Liver (tissue), 8 donors: ENCODE measurements at regions not wholly inside any gene's neighbourhood (a gene's known extent, or its start where the extent isn't known, plus 50 kb on each side); places are given as distances from the start of the nearest gene placed in this dataset.

Experiments used
- DNase-seq: peaks from one replicate; pipeline ENCODE4 v3.0.0-alpha.2; 2017; ENCODE audit warnings: low spot score
- H3K27ac ChIP-seq, 2 donors: one replicate each; pipeline ENCODE4 v1.7.0; 2013; ENCODE audit warnings: inconsistent platforms in 2 of 2, low read length in 2 of 2, control low read depth in 1 of 2, low read depth in 1 of 2, mild to moderate bottlenecking in 1 of 2
- H3K27me3 ChIP-seq, 4 donors: one replicate each; pipeline versions ENCODE4 v1.6.1 to v1.7.0; 2013; ENCODE audit warnings: low read length in 3 of 4, inconsistent platforms in 1 of 4, mild to moderate bottlenecking in 1 of 4, moderate library complexity in 1 of 4; ENCODE audit not compliant: control insufficient read depth in 4 of 4, insufficient read depth in 4 of 4
- H3K36me3 ChIP-seq, 4 donors: one replicate each; pipeline versions ENCODE4 v1.6.1 to v1.7.0; 2013; ENCODE audit warnings: low read length in 3 of 4, mild to moderate bottlenecking in 3 of 4, low read depth in 1 of 4, moderate library complexity in 1 of 4; ENCODE audit not compliant: control insufficient read depth in 4 of 4, insufficient read depth in 3 of 4
- H3K4me1 ChIP-seq, 4 donors: one replicate each; pipeline versions ENCODE4 v1.6.1 to v1.7.0; 2013; ENCODE audit warnings: low read length in 3 of 4, mild to moderate bottlenecking in 3 of 4, moderate library complexity in 1 of 4; ENCODE audit not compliant: control insufficient read depth in 4 of 4, insufficient read depth in 4 of 4
- H3K4me3 ChIP-seq, 3 donors: one replicate each; pipeline versions ENCODE4 v1.6.1 to v1.7.0; 2013; ENCODE audit warnings: low read length in 3 of 3, control low read depth in 1 of 3, low read depth in 1 of 3, mild to moderate bottlenecking in 1 of 3
- H3K9ac ChIP-seq, 2 donors: one replicate each; pipeline ENCODE4 v1.7.0; 2013; ENCODE audit warnings: low read length in 2 of 2, mild to moderate bottlenecking in 2 of 2, moderate library complexity in 2 of 2, control low read depth in 1 of 2, low read depth in 1 of 2
- H3K9me3 ChIP-seq, 4 donors: one replicate each; pipeline versions ENCODE4 v1.6.1 to v1.7.0; 2013; ENCODE audit warnings: low read length in 3 of 4; ENCODE audit not compliant: control insufficient read depth in 4 of 4
- EGR1 ChIP-seq, 2 donors: IDR thresholded peaks; 2 replicates each; pipeline ENCODE4 v1.6.1; 2016 to 2018; ENCODE audit warnings: antibody characterized with exemption in 2 of 2, low read depth in 2 of 2
- FOXA1 ChIP-seq: IDR thresholded peaks from 2 replicates; pipeline ENCODE4 v1.6.1; 2016; ENCODE audit warnings: antibody characterized with exemption
- FOXA2 ChIP-seq: IDR thresholded peaks from 2 replicates; pipeline ENCODE4 v1.6.1; 2016; ENCODE audit warnings: antibody characterized with exemption
- GABPA ChIP-seq, 2 donors: IDR thresholded peaks in 1 of 2; conservative IDR thresholded peaks in 1 of 2; 2 replicates each; pipeline ENCODE4 v1.6.1; 2016; ENCODE audit warnings: antibody characterized with exemption in 2 of 2, mild to moderate bottlenecking in 1 of 2, moderate library complexity in 1 of 2
- HNF4A ChIP-seq, 2 donors: conservative IDR thresholded peaks; 2 replicates each; pipeline ENCODE4 v1.6.1; 2016; ENCODE audit warnings: antibody characterized with exemption in 2 of 2, mild to moderate bottlenecking in 2 of 2
- HNF4G ChIP-seq: IDR thresholded peaks from 2 replicates; pipeline ENCODE4 v1.6.1; 2016; ENCODE audit warnings: antibody characterized with exemption
- JUND ChIP-seq, 2 donors: IDR thresholded peaks; 2 replicates each; pipeline ENCODE4 v1.6.1; 2016; ENCODE audit warnings: antibody characterized with exemption in 2 of 2
- NR2F2 ChIP-seq: IDR thresholded peaks from 2 replicates; pipeline ENCODE4 v1.6.1; 2016; ENCODE audit warnings: antibody characterized with exemption
- RAD21 ChIP-seq, 2 donors: IDR thresholded peaks; 2 replicates each; pipeline ENCODE4 v1.6.1; 2016; ENCODE audit warnings: antibody characterized with exemption in 2 of 2, mild to moderate bottlenecking in 2 of 2
- RXRA ChIP-seq, 2 donors: IDR thresholded peaks; 2 replicates each; pipeline ENCODE4 v1.6.1; 2017 to 2018; ENCODE audit warnings: antibody characterized with exemption in 2 of 2, mild to moderate bottlenecking in 1 of 2
- SP1 ChIP-seq: IDR thresholded peaks from 2 replicates; pipeline ENCODE4 v1.6.1; 2018; ENCODE audit warnings: antibody characterized with exemption, mild to moderate bottlenecking
- TAF1 ChIP-seq: conservative IDR thresholded peaks from 2 replicates; pipeline ENCODE4 v1.6.1; 2016; ENCODE audit warnings: antibody characterized with exemption, mild to moderate bottlenecking
- YY1 ChIP-seq: IDR thresholded peaks from 2 replicates; pipeline ENCODE4 v1.6.1; 2016; ENCODE audit warnings: antibody characterized with exemption, mild to moderate bottlenecking
- ZBTB33 ChIP-seq: IDR thresholded peaks from 2 replicates; pipeline ENCODE4 v1.6.1; 2016; ENCODE audit warnings: antibody characterized with exemption
- WGBS: extraction: QIAGEN DNeasy Blood & Tissue Kit; methylation state at CpG from one replicate; pipeline ENCODE4 v1.1.7; 2013; 5-methylcytosine and 5-hydroxymethylcytosine counted together
- TF ChIP-seq, protein P1 (sequence below): fragments of 150-350 bp; IDR thresholded peaks from 2 replicates; pipeline ENCODE4 v1.5.1; 2017; ENCODE audit warnings: improper control_type of control experiment, low read depth, low read length; ENCODE audit not compliant: missing input control
- TF ChIP-seq, protein P2 (sequence below): IDR thresholded peaks from 2 replicates; pipeline ENCODE4 v1.6.1; 2016; ENCODE audit warnings: antibody characterized with exemption, mild to moderate bottlenecking
- TF ChIP-seq, protein P3 (sequence below): IDR thresholded peaks from 2 replicates; pipeline ENCODE4 v1.6.1; 2016; ENCODE audit warnings: antibody characterized with exemption
- TF ChIP-seq, protein P4 (sequence below): IDR thresholded peaks from 2 replicates; pipeline ENCODE4 v1.6.1; 2016; ENCODE audit warnings: antibody characterized with exemption
- donor health status: healthy.
- donor health status: healthy.
- donor health status: healthy.
- donor health status: healthy.
- donor health status: healthy.

GRCh38 chr4:138538743-138539142, 296.6 kb upstream of the SLC7A11 start:
- peaks cover 0 to 6% (median 0%) of the 10 kb centered on the region in 4 donors for H3K27me3 ChIP-seq
- TF ChIP-seq FOXA1 (no peak), RAD21 (IDR thresholded peaks at IDR 0.05) (no peak), YY1 (no peak), JUND (IDR thresholded peaks at IDR 0.05) (no peak), FOXA2 (no peak), NR2F2 (no peak), SP1 (no peak), RXRA (IDR thresholded peaks at IDR 0.05) (no peak), EGR1 (IDR thresholded peaks at IDR 0.05; ENCODE audit: low read depth in 2 of 2) (no peak), HNF4A (conservative IDR thresholded peaks at IDR 0.05) (no peak), HNF4G (no peak), TAF1 (no peak), GABPA (IDR thresholded peaks at IDR 0.05 in 1 of 2, conservative IDR thresholded peaks at IDR 0.05 in 1 of 2) (no peak), ZBTB33 (no peak)
- TF ChIP-seq, protein P1, sequence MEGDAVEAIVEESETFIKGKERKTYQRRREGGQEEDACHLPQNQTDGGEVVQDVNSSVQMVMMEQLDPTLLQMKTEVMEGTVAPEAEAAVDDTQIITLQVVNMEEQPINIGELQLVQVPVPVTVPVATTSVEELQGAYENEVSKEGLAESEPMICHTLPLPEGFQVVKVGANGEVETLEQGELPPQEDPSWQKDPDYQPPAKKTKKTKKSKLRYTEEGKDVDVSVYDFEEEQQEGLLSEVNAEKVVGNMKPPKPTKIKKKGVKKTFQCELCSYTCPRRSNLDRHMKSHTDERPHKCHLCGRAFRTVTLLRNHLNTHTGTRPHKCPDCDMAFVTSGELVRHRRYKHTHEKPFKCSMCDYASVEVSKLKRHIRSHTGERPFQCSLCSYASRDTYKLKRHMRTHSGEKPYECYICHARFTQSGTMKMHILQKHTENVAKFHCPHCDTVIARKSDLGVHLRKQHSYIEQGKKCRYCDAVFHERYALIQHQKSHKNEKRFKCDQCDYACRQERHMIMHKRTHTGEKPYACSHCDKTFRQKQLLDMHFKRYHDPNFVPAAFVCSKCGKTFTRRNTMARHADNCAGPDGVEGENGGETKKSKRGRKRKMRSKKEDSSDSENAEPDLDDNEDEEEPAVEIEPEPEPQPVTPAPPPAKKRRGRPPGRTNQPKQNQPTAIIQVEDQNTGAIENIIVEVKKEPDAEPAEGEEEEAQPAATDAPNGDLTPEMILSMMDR = no peak
- TF ChIP-seq, protein P2, sequence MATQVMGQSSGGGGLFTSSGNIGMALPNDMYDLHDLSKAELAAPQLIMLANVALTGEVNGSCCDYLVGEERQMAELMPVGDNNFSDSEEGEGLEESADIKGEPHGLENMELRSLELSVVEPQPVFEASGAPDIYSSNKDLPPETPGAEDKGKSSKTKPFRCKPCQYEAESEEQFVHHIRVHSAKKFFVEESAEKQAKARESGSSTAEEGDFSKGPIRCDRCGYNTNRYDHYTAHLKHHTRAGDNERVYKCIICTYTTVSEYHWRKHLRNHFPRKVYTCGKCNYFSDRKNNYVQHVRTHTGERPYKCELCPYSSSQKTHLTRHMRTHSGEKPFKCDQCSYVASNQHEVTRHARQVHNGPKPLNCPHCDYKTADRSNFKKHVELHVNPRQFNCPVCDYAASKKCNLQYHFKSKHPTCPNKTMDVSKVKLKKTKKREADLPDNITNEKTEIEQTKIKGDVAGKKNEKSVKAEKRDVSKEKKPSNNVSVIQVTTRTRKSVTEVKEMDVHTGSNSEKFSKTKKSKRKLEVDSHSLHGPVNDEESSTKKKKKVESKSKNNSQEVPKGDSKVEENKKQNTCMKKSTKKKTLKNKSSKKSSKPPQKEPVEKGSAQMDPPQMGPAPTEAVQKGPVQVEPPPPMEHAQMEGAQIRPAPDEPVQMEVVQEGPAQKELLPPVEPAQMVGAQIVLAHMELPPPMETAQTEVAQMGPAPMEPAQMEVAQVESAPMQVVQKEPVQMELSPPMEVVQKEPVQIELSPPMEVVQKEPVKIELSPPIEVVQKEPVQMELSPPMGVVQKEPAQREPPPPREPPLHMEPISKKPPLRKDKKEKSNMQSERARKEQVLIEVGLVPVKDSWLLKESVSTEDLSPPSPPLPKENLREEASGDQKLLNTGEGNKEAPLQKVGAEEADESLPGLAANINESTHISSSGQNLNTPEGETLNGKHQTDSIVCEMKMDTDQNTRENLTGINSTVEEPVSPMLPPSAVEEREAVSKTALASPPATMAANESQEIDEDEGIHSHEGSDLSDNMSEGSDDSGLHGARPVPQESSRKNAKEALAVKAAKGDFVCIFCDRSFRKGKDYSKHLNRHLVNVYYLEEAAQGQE = no peak
- TF ChIP-seq, protein P3, sequence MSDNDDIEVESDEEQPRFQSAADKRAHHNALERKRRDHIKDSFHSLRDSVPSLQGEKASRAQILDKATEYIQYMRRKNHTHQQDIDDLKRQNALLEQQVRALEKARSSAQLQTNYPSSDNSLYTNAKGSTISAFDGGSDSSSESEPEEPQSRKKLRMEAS = no peak
- TF ChIP-seq, protein P4, sequence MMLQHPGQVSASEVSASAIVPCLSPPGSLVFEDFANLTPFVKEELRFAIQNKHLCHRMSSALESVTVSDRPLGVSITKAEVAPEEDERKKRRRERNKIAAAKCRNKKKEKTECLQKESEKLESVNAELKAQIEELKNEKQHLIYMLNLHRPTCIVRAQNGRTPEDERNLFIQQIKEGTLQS = no peak
- WGBS = 45% methylated on average over 2 of the region's 2 CpGs

More at GRCh38 chr4:138538743-138539142, 296.6 kb upstream of the SLC7A11 start:
- no peak for DNase-seq
- Histone ChIP-seq H3K9ac (no peak overlapping the region), H3K27ac (no peak overlapping the region), H3K9me3 (no peaks in the 10 kb centered on the region), H3K36me3 (no peaks in the 10 kb centered on the region), H3K4me3 (no peak overlapping the region), H3K4me1 (no peaks in the 10 kb centered on the region)
